Suprapubic skin (tissue), 4 donors: ENCODE measurements at regions not wholly inside any gene's neighbourhood (a gene's known extent, or its start where the extent isn't known, plus 50 kb on each side); places are given as distances from the start of the nearest gene placed in this dataset.
"Not testable (repeated sequence)": the region's sequence is repeated elsewhere in the genome, so short reads cannot be mapped to it uniquely, and the experiment has no call there.

Source experiments
- DNase-seq, 2 donors: peaks; one replicate each; pipeline ENCODE4 v3.0.0-alpha.2; 2019; ENCODE audit warnings: low spot score in 2 of 2
- H3K27ac ChIP-seq: fragments of 200-600 bp; sonication (generic); one replicate; pipeline ENCODE4 v1.5.1; 2019
- H3K27me3 ChIP-seq: fragments of 200-600 bp; sonication (generic); one replicate; pipeline ENCODE4 v1.5.1; 2019
- H3K36me3 ChIP-seq: fragments of 200-600 bp; sonication (generic); one replicate; pipeline ENCODE4 v1.5.1; 2019
- H3K4me1 ChIP-seq: fragments of 200-600 bp; sonication (generic); one replicate; pipeline ENCODE4 v1.5.1; 2019
- H3K4me3 ChIP-seq: fragments of 200-600 bp; sonication (generic); one replicate; pipeline ENCODE4 v1.5.1; 2019; ENCODE audit warnings: mild to moderate bottlenecking
- H3K9me3 ChIP-seq: fragments of 200-600 bp; sonication (generic); one replicate; pipeline ENCODE4 v1.5.1; 2019
- CTCF ChIP-seq, 2 donors: fragments of 200-600 bp in 1 of 2; fragments of 450-650 bp in 1 of 2; sonication (generic) in 1 of 2; IDR thresholded peaks; one replicate each; pipeline ENCODE4 v1.5.1; 2016 to 2019; ENCODE audit warnings: antibody characterized with exemption in 2 of 2, mild to moderate bottlenecking in 1 of 2, moderate library complexity in 1 of 2
- EP300 ChIP-seq: sonication (generic); formaldehyde crosslinking; IDR thresholded peaks from one replicate; pipeline ENCODE4 v1.6.1; 2017; ENCODE audit warnings: antibody characterized with exemption
- POLR2A ChIP-seq, 2 donors: fragments of 450-650 bp; IDR thresholded peaks; one replicate each; pipeline ENCODE4 v1.6.1; 2017; ENCODE audit warnings: antibody characterized with exemption in 2 of 2, mild to moderate bottlenecking in 2 of 2, moderate library complexity in 2 of 2
- POLR2AphosphoS5 ChIP-seq, 3 donors: sonication (generic); formaldehyde crosslinking; IDR thresholded peaks; one replicate each; pipeline ENCODE4 v1.6.1; 2017; ENCODE audit warnings: antibody characterized with exemption in 3 of 3
- WGBS: methylation state at CpG from one replicate; pipeline ENCODE4 v1.1.5; 2018; 5-methylcytosine and 5-hydroxymethylcytosine counted together

GRCh38 chr4:1566838-1567518 is 117.1 kb downstream of the FAM53A start:
- no peak overlapping the region for H3K4me3 ChIP-seq
- WGBS, result 60% methylated on average over 1 of the region's 19 CpGs
- H3K27ac ChIP-seq, result no peak overlapping the region
- peaks cover 9% of the 10 kb centered on the region for H3K4me1 ChIP-seq
- no peak for TF ChIP-seq EP300
- no peak for TF ChIP-seq POLR2AphosphoS5 (IDR thresholded peaks at IDR 0.05)
- no peak for TF ChIP-seq POLR2A (IDR thresholded peaks at IDR 0.05)
- no peak for TF ChIP-seq CTCF (IDR thresholded peaks at IDR 0.05)
- H3K27me3 ChIP-seq, result peaks cover 61% of the 10 kb centered on the region
- DNase-seq, result peak in 1 of 2 donors; percentile 56
- H3K36me3 ChIP-seq, result no peaks in the 10 kb centered on the region
- H3K9me3 ChIP-seq, result no peaks in the 10 kb centered on the region

GRCh38 chr4:1566301-1566837 is 117.7 kb downstream of the FAM53A start:
- H3K4me1 ChIP-seq, H3K9me3 ChIP-seq, H3K27ac ChIP-seq, H3K36me3 ChIP-seq, H3K4me3 ChIP-seq: not testable (repeated sequence)
- WGBS, result 27% methylated on average over 2 of the region's 14 CpGs
- H3K27me3 ChIP-seq, result peaks cover 67% of the 10 kb centered on the region
- DNase-seq, result peak in 1 of 2 donors; percentile 79

- no peak for DNase-seq
- 36% methylated on average over 15 of the region's 29 CpGs for WGBS
- Histone ChIP-seq H3K9me3 (no peaks in the 10 kb centered on the region), H3K27ac (no peak overlapping the region), H3K4me1 (peaks cover 9% of the 10 kb centered on the region), H3K27me3 (peaks cover 74% of the 10 kb centered on the region), H3K4me3 (no peak overlapping the region), H3K36me3 (no peaks in the 10 kb centered on the region)
- TF ChIP-seq POLR2AphosphoS5 (IDR thresholded peaks at IDR 0.05) (no peak), CTCF (IDR thresholded peaks at IDR 0.05) (no peak), POLR2A (IDR thresholded peaks at IDR 0.05) (no peak), EP300 (no peak)
Measured at GRCh38 chr4:1565598-1566295, 118.4 kb downstream of the FAM53A start.

GRCh38 chr4:1564535-1565375 is 119.4 kb downstream of the FAM53A start:
- Histone ChIP-seq H3K9me3 (no peaks in the 10 kb centered on the region), H3K36me3 (no peaks in the 10 kb centered on the region), H3K4me3 (no peak overlapping the region), H3K4me1 (peaks cover 9% of the 10 kb centered on the region), H3K27me3 (peaks cover 83% of the 10 kb centered on the region), H3K27ac (no peak overlapping the region)
- WGBS, result 17% methylated on average over 9 of the region's 21 CpGs
- DNase-seq, result no peak
- TF ChIP-seq POLR2AphosphoS5 (IDR thresholded peaks at IDR 0.05) (no peak), EP300 (no peak)

GRCh38 chr4:1563768-1564485 is 120.2 kb downstream of the FAM53A start:
- DNase-seq, result no peak
- H3K27ac ChIP-seq, result no peak overlapping the region
- WGBS, result 45% methylated on average over 13 of the region's 20 CpGs
- no peak for TF ChIP-seq EP300
- no peak for TF ChIP-seq CTCF (IDR thresholded peaks at IDR 0.05)
- TF ChIP-seq POLR2AphosphoS5 (IDR thresholded peaks at IDR 0.05), result no peak
- TF ChIP-seq POLR2A (IDR thresholded peaks at IDR 0.05), result no peak
- no peaks in the 10 kb centered on the region for H3K9me3 ChIP-seq
- peaks cover 92% of the 10 kb centered on the region for H3K27me3 ChIP-seq
- H3K4me3 ChIP-seq, result no peak overlapping the region
- H3K4me1 ChIP-seq, result peaks cover 9% of the 10 kb centered on the region
- no peaks in the 10 kb centered on the region for H3K36me3 ChIP-seq
